Epidermal melanocyte (primary cell): ENCODE measurements at regions not wholly inside any gene's neighbourhood (a gene's known extent, or its start where the extent isn't known, plus 50 kb on each side); places are given as distances from the start of the nearest gene placed in this dataset.
"Not testable (repeated sequence)": the region's sequence is repeated elsewhere in the genome, so short reads cannot be mapped to it uniquely, and the experiment has no call there.

Source experiments
- DNase-seq: peaks from one replicate; pipeline ENCODE4 v3.0.0; 2011; ENCODE audit warnings: low spot score; ENCODE audit not compliant: insufficient read length

DNA sequence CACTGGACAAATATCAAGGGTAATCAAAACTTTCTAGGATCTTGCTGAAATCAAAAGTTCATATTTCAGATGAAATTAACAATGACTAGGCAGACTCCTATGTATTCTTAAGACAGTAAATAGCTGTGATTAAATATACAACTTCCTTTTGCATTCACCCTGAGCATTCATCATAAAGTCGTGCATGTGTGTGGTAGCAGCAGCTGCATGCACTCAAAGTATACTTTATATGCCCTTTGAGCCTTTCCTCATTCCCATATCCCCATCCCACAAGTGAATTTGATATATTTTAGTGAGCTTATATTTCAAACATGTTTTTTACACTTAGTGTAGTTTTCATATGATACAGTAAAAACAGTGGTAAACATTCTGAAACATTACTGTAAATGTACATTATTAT, 959.0 kb downstream of the C4orf33 start:
- DNase-seq = no peak

DNA sequence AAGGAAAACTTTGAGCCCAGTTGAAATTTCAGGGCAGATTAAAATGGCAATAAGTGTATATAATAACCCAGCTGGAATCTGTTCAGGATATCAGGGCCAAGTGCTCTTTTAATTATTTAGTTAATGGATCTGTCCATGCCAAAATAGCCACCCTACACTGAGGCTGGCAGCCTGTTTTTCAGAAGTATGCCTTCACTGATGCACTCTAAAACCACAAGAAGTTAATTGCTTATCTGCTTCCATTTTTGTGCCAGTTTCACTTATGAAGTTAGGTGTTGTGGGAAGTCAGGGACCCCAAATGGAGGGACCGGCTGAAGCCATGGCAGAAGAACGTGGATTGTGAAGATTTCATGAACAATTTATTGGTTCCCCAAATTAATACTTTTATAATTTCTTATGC, 960.3 kb downstream of the C4orf33 start:
- no peak for DNase-seq

DNA sequence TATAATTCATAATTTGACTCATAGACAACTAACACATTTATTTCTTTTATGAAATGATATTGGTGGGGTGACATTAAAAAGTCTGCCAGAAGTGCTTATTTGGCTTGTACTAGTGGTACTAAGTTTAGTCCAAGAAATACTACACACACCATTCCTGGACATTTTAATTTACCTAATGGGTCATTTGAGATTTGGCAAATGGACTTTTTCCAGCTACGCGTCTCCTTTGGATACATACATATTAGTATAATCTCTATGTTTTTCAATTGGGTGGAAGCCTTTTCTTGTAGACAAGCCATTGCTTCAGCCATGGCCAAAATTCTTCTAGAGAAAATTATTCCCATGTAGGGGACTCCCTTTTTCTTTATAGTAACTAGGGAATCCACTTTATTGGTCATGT, 968.5 kb downstream of the C4orf33 start:
- no peak for DNase-seq

DNA sequence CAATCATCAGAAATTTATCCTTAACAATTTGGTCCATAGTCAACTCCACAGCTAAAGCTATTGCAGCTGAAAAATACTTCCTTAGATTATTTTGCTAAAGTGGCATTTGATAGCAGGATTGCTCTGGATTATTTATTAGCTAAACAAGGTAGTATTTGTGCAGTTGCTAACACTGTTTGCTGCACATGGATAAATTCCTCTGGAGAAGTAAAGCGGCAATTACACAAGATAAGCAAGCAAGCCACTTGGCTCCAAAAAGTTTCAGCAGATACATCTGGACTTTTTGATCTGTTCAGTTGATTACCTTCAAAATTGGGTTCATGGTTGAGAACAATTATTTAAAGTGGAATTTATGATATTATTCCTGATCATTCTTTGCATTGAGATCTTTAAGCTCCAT, 971.5 kb downstream of the C4orf33 start:
- no peak for DNase-seq

DNA sequence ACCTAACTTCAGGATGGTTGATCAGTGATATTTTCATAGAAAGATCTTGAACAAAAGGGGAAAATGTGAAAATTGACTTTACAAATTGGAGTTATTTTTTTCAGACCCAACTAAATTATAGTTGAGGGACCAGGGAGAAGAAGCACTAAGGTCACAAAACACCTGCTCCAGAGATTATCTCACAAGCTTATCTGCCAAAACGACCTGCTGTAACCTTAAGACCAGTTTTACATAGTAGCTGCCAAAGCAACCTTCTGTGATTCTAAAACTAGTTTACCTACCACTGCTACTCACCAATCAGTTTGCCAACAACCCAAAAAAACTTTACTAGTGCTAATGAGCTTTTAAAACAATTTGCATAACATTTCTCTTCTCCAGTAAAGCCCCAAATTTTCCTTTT, 972.1 kb downstream of the C4orf33 start:
- DNase-seq = no peak

DNA sequence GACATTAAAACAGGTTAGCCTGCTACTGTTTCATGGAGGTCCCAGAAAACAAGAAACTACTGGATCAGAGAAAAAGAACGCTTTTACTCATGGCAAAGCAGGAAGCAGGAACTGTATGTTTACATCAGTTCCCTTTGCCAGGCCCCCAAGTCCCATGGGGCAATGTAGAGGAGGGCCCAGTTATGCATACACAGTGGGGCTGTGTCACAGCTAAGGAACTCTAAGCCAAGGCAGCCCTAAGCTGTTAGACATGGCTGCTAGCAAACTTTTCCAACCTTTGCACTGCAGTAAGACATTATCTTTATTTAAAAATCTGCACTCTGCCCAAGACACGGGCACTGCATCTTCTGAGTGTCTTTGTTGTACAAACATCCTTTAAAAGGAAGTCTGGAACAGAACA, 975.8 kb downstream of the C4orf33 start:
- DNase-seq = no peak

DNA sequence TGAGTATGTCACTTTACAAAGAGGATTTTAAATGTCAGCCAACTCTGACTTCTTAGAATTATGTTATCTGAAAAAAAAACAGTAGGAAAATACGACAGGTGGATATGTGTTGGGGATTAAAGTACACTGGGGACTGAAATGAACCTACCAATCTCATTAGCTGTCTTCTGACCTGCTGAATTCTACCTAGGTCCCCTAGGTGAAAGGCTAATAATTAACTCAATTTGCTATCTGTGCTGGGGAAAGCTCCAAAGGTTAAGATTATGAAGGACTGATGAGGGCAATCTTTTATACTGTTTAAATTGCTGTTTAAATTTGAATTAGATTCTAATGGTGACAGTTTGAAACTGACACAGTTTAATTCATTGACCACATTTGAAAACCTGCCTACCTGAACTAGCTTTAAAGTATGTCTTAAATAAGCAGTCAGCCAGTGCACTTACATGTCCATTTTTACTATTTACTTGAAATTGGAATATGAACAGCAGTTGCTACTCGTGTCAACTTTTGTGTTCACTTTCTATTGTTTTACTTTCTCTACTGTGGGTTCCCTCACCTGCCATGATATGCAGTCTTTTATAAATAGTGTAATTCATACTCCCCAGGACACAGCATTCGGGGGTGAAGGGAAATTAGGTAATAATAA, 977.3 kb downstream of the C4orf33 start:
- DNase-seq = no peak

DNA sequence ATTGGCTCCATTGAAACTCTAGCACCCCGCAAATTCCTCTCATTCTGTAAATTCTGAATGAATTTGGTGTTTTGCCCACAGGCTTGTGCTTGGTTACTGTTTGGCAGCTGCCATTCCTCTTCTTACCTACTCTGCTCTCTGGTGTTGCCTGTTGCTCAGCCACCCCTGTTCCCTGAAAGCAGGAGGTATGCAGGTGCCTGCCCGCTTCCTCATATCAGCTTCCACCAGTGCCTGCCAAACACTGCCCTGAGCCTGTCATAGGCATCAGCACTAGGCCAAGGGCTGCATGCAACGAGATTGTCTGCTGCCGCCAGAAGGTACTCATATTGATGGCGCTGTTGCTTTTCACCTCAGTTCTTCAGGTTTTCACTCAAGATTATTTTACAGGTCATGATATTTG, 978.1 kb downstream of the C4orf33 start:
- DNase-seq = no peak

DNA sequence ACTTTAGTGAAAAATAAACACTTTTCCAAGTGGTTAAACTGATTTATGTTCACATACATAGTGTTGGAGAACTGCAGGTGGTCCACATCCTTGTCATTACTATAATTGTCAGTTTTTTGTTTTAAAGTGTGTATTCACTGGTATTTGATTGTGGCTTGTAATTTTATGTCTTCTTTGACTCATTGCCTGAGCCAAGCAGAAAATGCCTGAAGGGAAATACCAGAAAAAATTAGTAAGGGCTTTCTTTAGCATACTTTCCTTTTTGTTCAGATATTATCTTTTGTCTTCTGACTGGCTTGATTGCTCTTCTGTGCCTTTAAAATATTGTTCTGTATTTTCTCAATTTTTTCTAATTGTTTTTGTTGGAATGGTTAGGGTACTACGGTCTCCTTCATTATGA, 981.3 kb downstream of the C4orf33 start:
- no peak for DNase-seq

DNA sequence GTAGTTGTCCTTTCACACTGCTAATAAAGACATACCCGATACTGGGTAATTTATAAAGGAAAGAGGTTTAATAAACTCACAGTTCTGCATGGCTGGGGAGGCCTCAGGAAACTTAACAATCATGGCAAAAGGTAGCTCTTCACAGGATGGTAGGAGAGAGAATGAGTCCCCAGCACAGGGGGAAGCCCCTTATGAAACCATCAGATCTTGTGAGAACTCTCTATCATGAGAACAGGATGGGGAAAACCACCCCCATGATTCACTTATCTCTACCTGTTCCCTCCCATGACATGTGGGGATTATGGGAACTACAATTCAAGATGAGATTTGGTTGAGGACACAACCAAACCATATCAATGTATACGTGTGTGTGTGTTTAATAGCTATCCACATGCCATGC, 983.1 kb downstream of the C4orf33 start:
- DNase-seq = not testable (repeated sequence)

DNA sequence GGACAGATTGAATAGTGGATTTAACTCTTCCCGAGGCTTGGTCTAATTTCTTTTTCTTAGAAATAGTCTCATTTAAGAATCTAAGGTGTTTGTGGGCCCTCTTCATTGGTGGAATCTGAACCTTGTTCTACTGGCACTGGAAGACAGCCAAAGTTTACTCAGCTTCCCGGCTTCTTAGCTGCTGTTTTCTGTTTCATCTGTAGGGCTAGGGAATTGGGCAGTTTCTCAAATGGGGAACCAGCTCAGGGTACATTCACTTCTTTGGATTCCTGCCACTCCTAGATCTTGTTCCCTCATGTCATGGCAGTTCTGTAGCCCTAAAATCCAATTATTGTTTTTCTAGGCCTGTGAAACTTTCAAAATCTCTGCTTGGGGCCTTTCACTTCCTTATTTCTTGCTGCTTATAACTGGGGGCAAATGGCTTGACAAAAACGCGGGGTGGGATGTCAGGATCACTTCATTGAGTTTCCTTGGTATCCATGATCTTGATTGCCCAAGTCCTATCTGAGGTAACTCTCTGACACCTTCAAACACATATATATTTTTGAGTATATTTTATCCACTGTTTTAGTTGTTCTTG, 985.0 kb downstream of the C4orf33 start:
- DNase-seq = no peak

DNA sequence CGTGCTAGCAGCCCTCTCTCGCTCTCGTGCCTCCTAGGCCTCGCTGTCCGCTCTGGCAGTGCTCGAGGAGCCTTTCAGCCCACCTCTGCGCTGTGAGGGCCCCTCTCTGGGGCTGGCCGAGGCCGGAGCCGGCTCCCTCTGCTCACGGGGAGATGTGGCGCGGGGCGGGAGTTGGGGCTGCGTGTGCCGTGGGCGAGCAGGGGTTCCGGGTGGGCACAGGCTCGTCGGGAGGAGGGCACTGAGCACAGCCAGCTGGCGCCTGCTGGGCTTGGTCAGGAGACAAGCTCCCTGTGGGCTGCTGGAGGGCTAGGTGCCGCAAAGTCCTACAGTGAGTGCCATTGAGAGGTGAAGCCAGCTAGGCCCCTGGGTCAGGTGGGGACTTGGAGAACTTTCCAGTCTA, 994.5 kb downstream of the C4orf33 start:
- DNase-seq = no peak

DNA sequence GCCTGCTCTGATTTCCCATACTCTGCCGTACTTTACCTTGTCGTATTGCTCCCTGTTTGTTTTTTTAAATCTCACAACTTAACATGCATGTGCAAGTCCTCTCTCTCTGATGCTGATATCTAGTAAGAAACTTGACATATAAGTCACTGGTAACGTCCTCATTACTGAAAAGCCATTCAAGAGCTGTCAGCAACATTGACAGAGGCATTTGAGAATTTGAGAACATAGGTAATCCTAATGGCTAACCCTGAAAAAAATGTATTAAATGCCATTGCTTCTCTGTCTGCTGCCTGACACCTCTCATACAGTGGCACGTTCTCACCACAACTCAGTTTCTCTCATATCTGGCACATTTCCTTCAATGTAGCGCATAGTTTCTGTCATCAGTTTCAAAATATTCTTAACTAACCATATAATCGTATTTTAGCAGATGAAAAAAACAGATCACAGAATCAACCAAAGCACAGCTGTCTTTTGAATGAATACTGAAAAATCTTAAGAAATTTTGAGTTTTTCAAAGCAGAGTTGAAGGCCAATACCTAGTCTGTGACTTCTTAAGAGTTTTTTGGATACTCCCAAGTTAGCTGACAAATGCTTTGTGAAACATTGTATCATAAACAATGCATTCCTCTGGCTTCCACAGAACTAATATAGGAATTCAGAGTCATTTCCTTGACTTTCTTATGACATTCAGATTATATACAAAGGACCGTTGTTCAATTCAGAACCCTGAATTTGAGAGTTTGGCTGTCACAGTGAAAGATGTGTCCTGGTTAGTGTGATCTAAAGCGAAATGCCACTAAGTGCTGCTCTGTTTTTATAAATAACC, 996.4 kb downstream of the C4orf33 start:
- no peak for DNase-seq

DNA sequence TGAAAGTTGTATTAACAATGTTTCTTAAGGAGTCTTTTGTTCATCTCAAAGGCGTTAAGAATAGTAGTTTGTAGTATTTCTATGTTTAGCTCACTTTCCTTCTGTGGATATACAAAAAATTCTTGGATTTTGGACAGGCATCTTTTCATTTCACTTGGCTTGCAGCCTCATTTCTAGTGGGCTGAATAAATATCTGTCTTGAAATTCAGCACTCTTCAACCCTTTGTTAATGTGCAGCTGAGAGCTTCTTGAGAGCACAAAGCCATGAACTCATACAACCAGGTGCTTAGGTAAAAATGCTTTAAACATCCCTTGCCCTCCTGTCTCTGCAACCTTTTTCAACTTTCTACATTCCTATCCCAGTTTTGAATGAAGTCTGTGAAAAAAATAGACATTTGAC, 1003.2 kb downstream of the C4orf33 start:
- no peak for DNase-seq

DNA sequence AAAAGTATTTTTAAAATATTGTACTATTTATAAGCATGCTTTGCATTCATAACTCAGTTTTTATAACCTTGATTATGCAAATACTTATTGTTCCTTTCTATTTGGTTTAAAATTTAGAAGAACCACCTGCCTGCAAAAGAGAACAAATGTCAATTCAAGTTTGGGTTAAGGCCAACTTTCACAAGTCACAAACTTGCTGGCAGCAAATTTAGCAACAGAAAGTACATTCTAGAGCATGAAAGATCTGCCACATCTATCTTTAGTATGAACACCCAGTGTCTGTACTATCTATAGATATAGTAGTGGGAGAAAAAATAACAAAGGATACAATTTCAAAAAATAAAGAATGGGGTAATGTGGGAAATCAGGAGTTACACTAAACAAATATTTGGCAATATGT, 1014.2 kb downstream of the C4orf33 start:
- no peak for DNase-seq

DNA sequence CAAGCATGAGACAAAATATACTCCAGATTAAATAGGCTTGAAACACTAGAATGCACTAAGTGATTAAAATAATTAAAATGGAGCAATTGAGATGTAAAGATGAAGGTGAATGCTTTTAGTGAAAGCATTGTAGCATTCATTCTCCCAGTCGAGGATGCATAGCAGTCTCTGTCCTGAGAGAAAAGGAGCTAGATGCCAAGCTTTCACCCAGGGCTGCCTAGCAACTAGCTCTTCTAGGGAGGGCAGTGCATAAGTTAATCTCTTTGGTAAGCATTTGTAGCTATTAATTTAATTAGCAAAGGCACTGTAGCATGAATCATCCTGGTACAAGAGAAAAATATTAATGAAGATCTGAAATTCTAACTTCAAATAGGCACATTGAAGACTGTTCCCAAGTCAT, 1014.8 kb downstream of the C4orf33 start:
- no peak for DNase-seq

DNA sequence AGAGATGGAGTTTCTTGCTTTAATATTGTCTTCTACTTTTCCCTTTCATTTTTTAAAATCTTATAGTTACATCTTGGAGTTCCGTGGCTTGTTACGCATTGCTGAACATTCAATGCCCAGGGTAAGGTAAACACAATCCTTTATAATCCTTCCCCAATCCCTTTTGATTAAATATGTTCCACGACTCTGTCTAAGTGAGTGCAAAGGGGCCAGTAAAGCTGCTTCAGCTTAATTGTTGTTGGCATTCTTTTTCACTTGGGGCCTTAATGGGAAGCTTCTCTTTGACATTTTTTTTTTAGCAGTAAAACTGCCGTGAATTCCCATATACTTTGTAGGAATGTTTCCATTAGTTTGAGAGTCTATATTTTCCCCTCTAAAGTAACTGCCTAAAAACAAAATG, 1028.1 kb downstream of the C4orf33 start:
- DNase-seq = no peak

DNA sequence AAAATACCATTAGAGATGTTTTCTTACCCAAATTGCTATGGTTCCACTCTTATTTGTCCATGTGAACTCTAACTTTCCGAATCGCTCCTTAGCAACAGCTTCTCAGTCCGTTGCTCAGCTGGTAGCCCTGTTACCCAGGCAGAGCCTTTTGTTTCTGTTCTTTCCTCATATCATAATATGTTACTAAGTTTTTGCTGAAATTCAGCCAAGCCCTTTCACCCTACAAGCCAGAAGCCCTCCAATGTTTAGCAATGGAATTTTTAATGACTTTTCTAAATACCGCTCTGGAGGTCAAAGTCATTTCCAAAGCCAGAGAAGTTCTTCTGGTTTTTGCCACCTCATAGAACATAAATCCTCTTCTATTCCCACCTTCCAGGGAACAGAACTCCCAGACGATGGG, 1029.5 kb downstream of the C4orf33 start:
- no peak for DNase-seq

DNA sequence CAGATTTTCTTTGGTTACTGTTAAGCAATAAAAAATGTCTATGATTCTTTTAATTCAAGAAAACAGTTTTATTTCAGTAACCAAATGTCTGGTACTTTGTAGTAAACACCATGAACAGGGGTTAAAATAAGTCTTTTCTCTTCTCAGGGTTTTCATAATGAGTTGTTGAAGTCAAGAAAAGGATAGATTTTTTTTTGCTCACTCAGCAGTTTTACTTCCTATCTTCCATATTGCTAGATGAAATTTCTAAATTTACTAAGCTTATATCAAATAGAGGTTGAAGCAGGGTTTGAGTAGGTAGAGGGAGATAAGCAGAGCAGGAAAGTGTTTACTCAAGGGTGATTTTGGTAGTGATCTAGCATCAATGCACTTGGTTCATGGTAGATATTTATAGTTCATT, 1031.3 kb downstream of the C4orf33 start:
- DNase-seq = no peak

DNA sequence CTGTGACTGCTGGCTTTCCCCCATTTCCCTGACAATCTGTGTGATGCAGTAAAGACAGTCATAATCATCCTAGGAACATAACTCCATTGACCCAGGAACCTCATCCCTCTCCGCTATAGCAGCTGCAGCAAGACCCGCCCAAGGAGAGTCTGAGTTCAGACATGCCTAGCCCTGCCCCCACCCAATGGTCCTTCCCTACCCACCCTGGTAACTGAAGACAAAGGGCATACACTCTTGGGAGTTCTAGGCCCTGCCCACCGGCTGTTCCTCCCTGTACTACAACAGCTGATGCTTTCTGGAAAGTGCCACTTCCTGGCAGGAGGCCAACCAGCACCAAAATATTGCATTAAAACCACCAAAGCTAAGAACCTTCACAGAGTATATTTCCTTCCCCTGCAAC, 1035.6 kb downstream of the C4orf33 start:
- no peak for DNase-seq

DNA sequence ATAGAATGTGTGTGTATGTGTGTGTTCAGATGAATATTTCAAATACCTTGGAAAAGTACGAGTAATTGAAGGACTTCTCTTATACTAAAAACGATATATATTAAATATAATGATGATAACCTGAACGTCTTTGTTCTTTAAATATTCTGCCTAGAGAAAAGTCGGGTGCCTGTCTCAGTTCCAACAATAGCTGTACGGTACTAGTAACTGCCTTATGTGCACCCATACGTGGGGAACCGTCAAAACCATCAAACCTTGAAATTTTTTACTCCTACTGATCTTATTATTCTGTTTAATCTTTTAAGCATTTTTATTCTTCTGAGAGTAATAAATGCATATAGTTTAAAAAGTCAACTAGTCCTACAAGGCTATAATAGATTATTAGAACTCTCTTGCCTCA, 1045.7 kb downstream of the C4orf33 start:
- DNase-seq = no peak

DNA sequence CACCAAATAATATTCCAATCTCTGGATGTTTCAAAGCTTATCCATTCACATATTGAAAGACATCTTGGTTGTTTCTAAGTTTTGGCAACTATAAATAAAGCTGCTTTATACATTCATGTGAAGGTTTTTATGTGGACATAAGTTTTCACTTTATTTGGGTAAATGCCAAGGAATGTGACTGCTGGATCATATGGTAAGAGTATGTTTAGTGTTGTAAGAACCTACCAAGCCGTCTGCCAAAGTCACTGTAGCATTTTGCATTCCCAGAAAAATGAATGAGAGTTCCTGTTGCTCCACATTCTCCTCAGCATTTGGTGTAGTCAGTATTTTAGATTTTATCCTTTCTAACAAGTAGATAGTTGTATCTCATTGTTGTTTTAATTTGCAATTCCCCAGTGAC, 1047.7 kb downstream of the C4orf33 start:
- DNase-seq = no peak

DNA sequence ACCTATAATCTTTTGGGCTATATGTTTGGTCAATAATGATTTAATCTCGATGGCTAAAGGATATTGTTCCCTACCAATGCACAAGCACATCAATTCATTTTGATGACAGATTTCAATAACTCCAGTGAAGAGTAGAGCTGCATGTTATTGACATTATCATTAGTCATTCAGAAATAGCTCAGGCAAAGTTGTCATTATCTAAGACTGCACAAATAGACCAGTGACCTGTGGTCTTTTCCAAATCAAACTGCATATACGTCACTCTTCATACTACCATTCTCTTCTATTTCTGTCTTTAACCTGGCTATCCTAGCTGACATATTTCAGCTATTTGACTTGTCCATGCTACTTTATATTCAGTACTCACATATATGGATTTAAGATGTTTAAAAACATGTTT, 1050.8 kb downstream of the C4orf33 start:
- DNase-seq = no peak
